IMR-90 (cell line): ENCODE measurements at regions not wholly inside any gene's neighbourhood (a gene's known extent, or its start where the extent isn't known, plus 50 kb on each side); places are given as distances from the start of the nearest gene placed in this dataset.

Experiments used
- ATAC-seq: fragments of 200-7000 bp; cut with Tn5 transposase; 2 replicates; pipeline ENCODE4 v1.9.1; 2020; ENCODE audit warnings: low read depth, mild to moderate bottlenecking, moderate library complexity
- BruUV-seq: library from RNA; stranded (reverse); fragments of 400-500 nt; replicated peaks from 2 replicates; lab custom pipeline; 2021; lab: Mats Ljungman, UMichigan
- CTCF ChIA-PET: fragments of 300-600 bp; formaldehyde crosslinking; extraction: SDS; loops from one replicate; lab custom pipeline; 2021; ENCODE audit warnings: antibody characterized with exemption; lab: Yijun Ruan, JAX
- POLR2A ChIA-PET: fragments of 300-600 bp; sonication (Branson Sonifier 250); formaldehyde crosslinking; loops from one replicate; lab custom pipeline; 2022; ENCODE audit warnings: antibody characterized with exemption; ENCODE audit not compliant: unreplicated experiment; lab: Charles Lee
- DNase-seq: peaks from one replicate; pipeline ENCODE4 v3.0.0; 2013
- H2AFZ ChIP-seq: replicated peaks from 2 replicates; pipeline ENCODE3; 2013; ENCODE audit warnings: low read length, mild to moderate bottlenecking; ENCODE audit not compliant: poor library complexity
- H2AK5ac ChIP-seq: 2 replicates; pipeline ENCODE4 v1.6.1; 2013; ENCODE audit warnings: low read depth, low read length, inconsistent platforms
- H2AK9ac ChIP-seq: replicated peaks from 2 replicates; pipeline ENCODE3; 2013; ENCODE audit warnings: mild to moderate bottlenecking, low read depth, low read length, moderate library complexity; ENCODE audit not compliant: poor library complexity
- H2BK120ac ChIP-seq: 2 replicates; pipeline ENCODE4 v1.6.1; 2013; ENCODE audit warnings: low read depth, low read length, inconsistent platforms
- H2BK15ac ChIP-seq: 3 replicates; pipeline ENCODE4 v1.6.1; 2013; ENCODE audit warnings: low read depth, low read length, inconsistent platforms
- H2BK20ac ChIP-seq: 2 replicates; pipeline ENCODE4 v1.6.1; 2013; ENCODE audit warnings: low read depth, mild to moderate bottlenecking, inconsistent platforms, low read length, moderate library complexity
- H2BK5ac ChIP-seq: 2 replicates; pipeline ENCODE4 v1.6.1; 2013; ENCODE audit warnings: mild to moderate bottlenecking, low read depth, low read length, inconsistent platforms; ENCODE audit not compliant: poor library complexity, severe bottlenecking
- H3K14ac ChIP-seq: replicated peaks from 2 replicates; pipeline ENCODE4 v1.6.1; 2013; ENCODE audit warnings: low read depth, low read length, inconsistent platforms
- H3K18ac ChIP-seq: 2 replicates; pipeline ENCODE4 v1.6.1; 2013; ENCODE audit warnings: low read depth, low read length, control low read depth
- H3K23ac ChIP-seq: 2 replicates; pipeline ENCODE4 v1.6.1; 2013; ENCODE audit warnings: low read depth, low read length, inconsistent platforms
- H3K27ac ChIP-seq: 2 replicates; pipeline ENCODE4 v1.5.1; 2013; ENCODE audit warnings: mild to moderate bottlenecking, control low read depth, low read length; ENCODE audit not compliant: insufficient read depth
- H3K27me3 ChIP-seq: 2 replicates; pipeline ENCODE4 v1.6.1; 2013; ENCODE audit warnings: low read length; ENCODE audit not compliant: control insufficient read depth, insufficient read depth
- H3K36me3 ChIP-seq: 2 replicates; pipeline ENCODE4 v1.6.1; 2013; ENCODE audit warnings: low read length, mixed read lengths; ENCODE audit not compliant: control insufficient read depth, insufficient read depth
- H3K4ac ChIP-seq: 2 replicates; pipeline ENCODE4 v1.6.1; 2013; ENCODE audit warnings: low read depth, low read length, inconsistent platforms
- H3K4me1 ChIP-seq: 2 replicates; pipeline ENCODE4 v1.6.1; 2013; ENCODE audit warnings: low read length, mixed read lengths; ENCODE audit not compliant: control insufficient read depth, insufficient read depth
- H3K4me2 ChIP-seq: 2 replicates; pipeline ENCODE4 v1.6.1; 2013; ENCODE audit warnings: low read depth, mild to moderate bottlenecking, control low read depth, low read length, moderate library complexity
- H3K4me3 ChIP-seq: 2 replicates; pipeline ENCODE4 v1.5.1; 2013; ENCODE audit warnings: low read depth, mild to moderate bottlenecking, control low read depth, low read length, moderate library complexity; ENCODE audit not compliant: insufficient read depth
- H3K56ac ChIP-seq: 2 replicates; pipeline ENCODE4 v1.6.1; 2013; ENCODE audit warnings: low read length, inconsistent platforms; ENCODE audit not compliant: insufficient read depth; ENCODE audit errors: extremely low read depth
- H3K79me1 ChIP-seq, 2 experiments: 2 replicates each; pipeline ENCODE4 v1.6.1; 2013; ENCODE audit warnings: low read length in 2 of 2, inconsistent platforms in 1 of 2, low read depth in 1 of 2
- H3K9ac ChIP-seq: 2 replicates; pipeline ENCODE4 v1.6.1; 2013; ENCODE audit warnings: low read depth, low read length, control low read depth
- H3K9me1 ChIP-seq: 2 replicates; pipeline ENCODE4 v1.6.1; 2013; ENCODE audit warnings: low read length, inconsistent platforms; ENCODE audit not compliant: insufficient read depth
- H3K9me3 ChIP-seq: 2 replicates; pipeline ENCODE4 v1.6.1; 2013; ENCODE audit warnings: low read length; ENCODE audit not compliant: control insufficient read depth, insufficient read depth
- H4K20me1 ChIP-seq: 2 replicates; pipeline ENCODE4 v1.6.1; 2013; ENCODE audit warnings: low read length, inconsistent platforms; ENCODE audit not compliant: insufficient read depth
- H4K5ac ChIP-seq: 2 replicates; pipeline ENCODE4 v1.6.1; 2013; ENCODE audit warnings: mild to moderate bottlenecking, low read depth, low read length, control low read depth
- H4K8ac ChIP-seq, 2 experiments: 2 replicates each; pipeline ENCODE4 v1.6.1; 2013; ENCODE audit warnings: low read depth in 2 of 2, low read length in 2 of 2, control low read depth in 1 of 2, inconsistent platforms in 1 of 2
- H4K91ac ChIP-seq: 2 replicates; pipeline ENCODE4 v1.6.1; 2013; ENCODE audit warnings: low read depth, low read length, inconsistent platforms; ENCODE audit not compliant: insufficient read depth
- BHLHE40 ChIP-seq: fragments of 150-350 bp; IDR thresholded peaks from 2 replicates; pipeline ENCODE4 v1.6.1; 2016; ENCODE audit warnings: mild to moderate bottlenecking, low read depth, low read length
- CHD1 ChIP-seq: IDR thresholded peaks from 2 replicates; pipeline ENCODE4 v1.6.1; 2012; ENCODE audit warnings: low read depth, low read length, improper control_type of control experiment
- FOS ChIP-seq: fragments of 150-350 bp; IDR thresholded peaks from 2 replicates; pipeline ENCODE4 v1.6.1; 2016; ENCODE audit warnings: low read depth, low read length
- MAFK ChIP-seq: IDR thresholded peaks from 2 replicates; pipeline ENCODE4 v1.6.1; 2012; ENCODE audit warnings: low read depth, low read length, improper control_type of control experiment
- MAZ ChIP-seq: IDR thresholded peaks from 2 replicates; pipeline ENCODE4 v1.6.1; 2012; ENCODE audit warnings: low read depth, mild to moderate bottlenecking, low read length, improper control_type of control experiment, moderate library complexity, borderline replicate concordance
- MXI1 ChIP-seq: IDR thresholded peaks from 2 replicates; pipeline ENCODE4 v1.6.1; 2012; ENCODE audit warnings: low read depth, mild to moderate bottlenecking, low read length, moderate library complexity, borderline replicate concordance
- NFE2L2 ChIP-seq: fragments of 150-350 bp; IDR thresholded peaks from 2 replicates; pipeline ENCODE4 v1.6.1; 2016; ENCODE audit warnings: low read depth, mild to moderate bottlenecking, low read length
- RFX5 ChIP-seq: IDR thresholded peaks from 2 replicates; pipeline ENCODE4 v1.8.0; 2012; ENCODE audit warnings: low read depth, mild to moderate bottlenecking, low read length, moderate library complexity
- SMC3 ChIP-seq: fragments of 150-350 bp; IDR thresholded peaks from 2 replicates; pipeline ENCODE4 v1.6.1; 2016; ENCODE audit warnings: low read depth, mild to moderate bottlenecking, antibody characterized with exemption, low read length, moderate library complexity
- WGBS, 2 experiments: methylation state at CpG; one replicate each; pipeline versions ENCODE4 v1.1.5 to v1.1.7; 2013; ENCODE audit warnings: missing lambda C conversion rate in 2 of 2; ENCODE audit not compliant: insufficient read length in 1 of 2; ENCODE audit errors: extremely low coverage in 2 of 2; 5-methylcytosine and 5-hydroxymethylcytosine counted together
- dilution Hi-C: fragments of 300-500 bp; cut with HindIII; formaldehyde crosslinking; loops from one replicate; pipeline ENCODE4 v1.14.3; 2018; ENCODE audit warnings: low sequenced_read_pairs; ENCODE audit not compliant: unreplicated experiment
- in situ Hi-C: fragments of 300-500 bp; cut with MboI; formaldehyde crosslinking; loops from 3 replicates; pipeline ENCODE4 v1.14.3; 2019; ENCODE audit warnings: low sequenced_read_pairs, inconsistent platforms, mixed read lengths
- intact Hi-C: fragments of 100-400 bp; cut with micrococcal nuclease; formaldehyde crosslinking; loops from 2 replicates; pipeline ENCODE4 v1.10.0; 2022
- TF ChIP-seq, protein P1 (sequence below): conservative IDR thresholded peaks from 2 replicates; pipeline ENCODE4 v1.5.1; 2012; ENCODE audit warnings: mild to moderate bottlenecking, low read depth, low read length, improper control_type of control experiment
- TF ChIP-seq, protein P2 (sequence below): fragments of 150-350 bp; IDR thresholded peaks from 2 replicates; pipeline ENCODE4 v1.6.1; 2017; ENCODE audit warnings: mild to moderate bottlenecking, antibody characterized with exemption, low read length, low read depth

DNA sequence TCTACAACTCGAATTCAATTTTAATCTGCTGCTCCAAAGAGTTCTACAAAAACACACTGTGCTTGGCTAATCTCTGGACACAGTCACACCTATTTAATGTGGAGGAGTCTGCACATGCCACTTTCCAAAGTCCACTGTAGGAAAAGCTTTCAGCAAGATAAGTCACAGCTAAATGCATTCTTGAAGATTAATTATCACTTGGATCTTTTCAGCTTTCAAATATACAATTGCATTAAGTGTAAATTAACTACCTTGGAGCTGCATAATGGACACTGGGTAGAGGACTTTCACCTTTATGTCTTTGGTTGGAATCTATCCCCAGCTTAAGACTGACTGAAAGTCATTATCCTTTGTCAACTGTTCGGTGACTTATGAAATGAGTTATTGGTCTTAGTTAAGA lies 565.1 kb downstream of the PIK3C3 start:
- no peaks in the 10 kb centered on the region for H3K36me3 ChIP-seq

More for the DNA sequence above, 565.1 kb downstream of the PIK3C3 start:
- H2AFZ ChIP-seq, result no peak overlapping the region
- 100% methylated on average over 1 of the region's 2 CpGs; no CpG with 5 or more reads in 1 of the 2 experiments for WGBS, 2 experiments
- no peaks in the 10 kb centered on the region for H4K20me1 ChIP-seq
- in situ Hi-C loops (no loop called here), dilution Hi-C loops (no loop called here), intact Hi-C loops (no loop called here)
- no TSS peak for BruUV-seq
- no peak overlapping the region for H3K4ac ChIP-seq
- no peak overlapping the region for H4K5ac ChIP-seq
- H4K8ac ChIP-seq, result no peak overlapping the region
- no peak overlapping the region for H3K4me3 ChIP-seq
- H3K4me2 ChIP-seq, result no peak overlapping the region
- H2BK120ac ChIP-seq, result no peak overlapping the region
- no peak overlapping the region for H4K91ac ChIP-seq
- peaks cover 3% of the 10 kb centered on the region for H3K9me3 ChIP-seq
- H3K4me1 ChIP-seq, result no peaks in the 10 kb centered on the region
- H2BK5ac ChIP-seq, result no peak overlapping the region
- no peaks in the 10 kb centered on the region for H3K27me3 ChIP-seq
- ATAC-seq (no peak), DNase-seq (no peak)
- no peak overlapping the region for H2BK20ac ChIP-seq
- no peak overlapping the region for H3K18ac ChIP-seq
- no peak overlapping the region for H3K9ac ChIP-seq
- H2AK9ac ChIP-seq, result no peak overlapping the region
- no peak overlapping the region for H3K14ac ChIP-seq
- H3K27ac ChIP-seq, result no peak overlapping the region
- ChIA-PET POLR2A (no interaction called here), CTCF (no interaction called here)
- no peak overlapping the region for H2AK5ac ChIP-seq
- TF ChIP-seq, protein P1, sequence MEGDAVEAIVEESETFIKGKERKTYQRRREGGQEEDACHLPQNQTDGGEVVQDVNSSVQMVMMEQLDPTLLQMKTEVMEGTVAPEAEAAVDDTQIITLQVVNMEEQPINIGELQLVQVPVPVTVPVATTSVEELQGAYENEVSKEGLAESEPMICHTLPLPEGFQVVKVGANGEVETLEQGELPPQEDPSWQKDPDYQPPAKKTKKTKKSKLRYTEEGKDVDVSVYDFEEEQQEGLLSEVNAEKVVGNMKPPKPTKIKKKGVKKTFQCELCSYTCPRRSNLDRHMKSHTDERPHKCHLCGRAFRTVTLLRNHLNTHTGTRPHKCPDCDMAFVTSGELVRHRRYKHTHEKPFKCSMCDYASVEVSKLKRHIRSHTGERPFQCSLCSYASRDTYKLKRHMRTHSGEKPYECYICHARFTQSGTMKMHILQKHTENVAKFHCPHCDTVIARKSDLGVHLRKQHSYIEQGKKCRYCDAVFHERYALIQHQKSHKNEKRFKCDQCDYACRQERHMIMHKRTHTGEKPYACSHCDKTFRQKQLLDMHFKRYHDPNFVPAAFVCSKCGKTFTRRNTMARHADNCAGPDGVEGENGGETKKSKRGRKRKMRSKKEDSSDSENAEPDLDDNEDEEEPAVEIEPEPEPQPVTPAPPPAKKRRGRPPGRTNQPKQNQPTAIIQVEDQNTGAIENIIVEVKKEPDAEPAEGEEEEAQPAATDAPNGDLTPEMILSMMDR, result no peak
- no peak for TF ChIP-seq MXI1
- no peak for TF ChIP-seq CHD1
- TF ChIP-seq BHLHE40, result no peak
- no peak for TF ChIP-seq MAZ
- no peak for TF ChIP-seq SMC3
- no peak for TF ChIP-seq MAFK
- no peak for TF ChIP-seq NFE2L2
- TF ChIP-seq RFX5, result no peak
- no peak for TF ChIP-seq FOS
- TF ChIP-seq, protein P2, sequence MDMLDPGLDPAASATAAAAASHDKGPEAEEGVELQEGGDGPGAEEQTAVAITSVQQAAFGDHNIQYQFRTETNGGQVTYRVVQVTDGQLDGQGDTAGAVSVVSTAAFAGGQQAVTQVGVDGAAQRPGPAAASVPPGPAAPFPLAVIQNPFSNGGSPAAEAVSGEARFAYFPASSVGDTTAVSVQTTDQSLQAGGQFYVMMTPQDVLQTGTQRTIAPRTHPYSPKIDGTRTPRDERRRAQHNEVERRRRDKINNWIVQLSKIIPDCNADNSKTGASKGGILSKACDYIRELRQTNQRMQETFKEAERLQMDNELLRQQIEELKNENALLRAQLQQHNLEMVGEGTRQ, result no peak
- H3K79me1 ChIP-seq, result no peaks in the 10 kb centered on the region
- no peaks in the 10 kb centered on the region for H3K9me1 ChIP-seq
- H2BK15ac ChIP-seq, result no peak overlapping the region
- no peak overlapping the region for H3K23ac ChIP-seq
- no peak overlapping the region for H3K56ac ChIP-seq
